ENCODE measurements at regions not wholly inside any gene's neighbourhood (a gene's known extent, or its start where the extent isn't known, plus 50 kb on each side); places are given as distances from the start of the nearest gene placed in this dataset.

- intact Hi-C loops (cut with DNase I; ENCODE audit: low total_unique reads), result no loop called here
- no peaks in the 10 kb centered on the region for H3K4me1 ChIP-seq
- H3K4me3 ChIP-seq, result no peak overlapping the region
- H3K9me3 ChIP-seq, result no peaks in the 10 kb centered on the region
- 81 to 94% (median 85%) methylated on average over 1 of the region's 1 CpG for WGBS, 5 donors
- no peaks in the 10 kb centered on the region for H3K27me3 ChIP-seq (replicated peaks in 1 of 7)
- no peak overlapping the region for H3K27ac ChIP-seq
- TF ChIP-seq CTCF (IDR thresholded peaks at IDR 0.05 in 8 of 11, conservative IDR thresholded peaks at IDR 0.05 in 3 of 11), result no peak
- no peak for TF ChIP-seq POLR2A (IDR thresholded peaks at IDR 0.05)
- no peak for TF ChIP-seq POLR2AphosphoS5 (IDR thresholded peaks at IDR 0.05)
- H3K36me3 ChIP-seq, result no peaks in the 10 kb centered on the region
- no peak for DNase-seq
These were observed 202.4 kb downstream of the PIK3C3 start for GRCh38 chr18:42157420-42157819.

- H3K9me3 ChIP-seq, result no peaks in the 10 kb centered on the region
- WGBS, 5 donors, result 81 to 96% (median 86%) methylated on average over 2 of the region's 2 CpGs
- H3K27ac ChIP-seq, result no peak overlapping the region
- no peaks in the 10 kb centered on the region for H3K27me3 ChIP-seq (replicated peaks in 1 of 7)
- no peaks in the 10 kb centered on the region for H3K4me1 ChIP-seq
- TF ChIP-seq POLR2A (IDR thresholded peaks at IDR 0.05), result no peak
- TF ChIP-seq POLR2AphosphoS5 (IDR thresholded peaks at IDR 0.05), result no peak
- TF ChIP-seq CTCF (IDR thresholded peaks at IDR 0.05 in 8 of 11, conservative IDR thresholded peaks at IDR 0.05 in 3 of 11), result no peak
- DNase-seq, result no peak
- no peaks in the 10 kb centered on the region for H3K36me3 ChIP-seq
- no peak overlapping the region for H3K4me3 ChIP-seq
- intact Hi-C loops (cut with DNase I; ENCODE audit: low total_unique reads), result no loop called here
These were observed 202.8 kb downstream of the PIK3C3 start for GRCh38 chr18:42157878-42158277.

GRCh38 chr18:42159146-42159545 lies 204.1 kb downstream of the PIK3C3 start:
- 77 to 91% (median 89%) methylated on average over 3 of the region's 3 CpGs for WGBS, 5 donors
- no peaks in the 10 kb centered on the region for H3K36me3 ChIP-seq
- H3K27me3 ChIP-seq (replicated peaks in 1 of 7), result no peaks in the 10 kb centered on the region
- DNase-seq, result no peak
- no peak for TF ChIP-seq POLR2AphosphoS5 (IDR thresholded peaks at IDR 0.05)
- TF ChIP-seq CTCF (IDR thresholded peaks at IDR 0.05 in 8 of 11, conservative IDR thresholded peaks at IDR 0.05 in 3 of 11), result no peak
- no peak for TF ChIP-seq POLR2A (IDR thresholded peaks at IDR 0.05)
- H3K9me3 ChIP-seq, result no peaks in the 10 kb centered on the region
- H3K4me1 ChIP-seq, result no peaks in the 10 kb centered on the region
- H3K4me3 ChIP-seq, result no peak overlapping the region
- intact Hi-C loops (cut with DNase I; ENCODE audit: low total_unique reads), result no loop called here
- no peak overlapping the region for H3K27ac ChIP-seq

- Histone ChIP-seq H3K36me3 (no peaks in the 10 kb centered on the region), H3K4me1 (no peaks in the 10 kb centered on the region), H3K27ac (no peak overlapping the region), H3K27me3 (replicated peaks in 1 of 7) (no peaks in the 10 kb centered on the region), H3K9me3 (no peaks in the 10 kb centered on the region), H3K4me3 (no peak overlapping the region)
- DNase-seq, result no peak
- WGBS, 5 donors, result 83 to 96% (median 91%) methylated on average over 1 of the region's 1 CpG
- intact Hi-C loops (cut with DNase I; ENCODE audit: low total_unique reads), result no loop called here
- TF ChIP-seq POLR2AphosphoS5 (IDR thresholded peaks at IDR 0.05) (no peak), POLR2A (IDR thresholded peaks at IDR 0.05) (no peak), CTCF (IDR thresholded peaks at IDR 0.05 in 8 of 11, conservative IDR thresholded peaks at IDR 0.05 in 3 of 11) (no peak)
These were observed 208.3 kb downstream of the PIK3C3 start for GRCh38 chr18:42163321-42163720.

All from spleen (tissue), 11 donors.